ENCODE measurements at regions not wholly inside any gene's neighbourhood (a gene's known extent, or its start where the extent isn't known, plus 50 kb on each side); places are given as distances from the start of the nearest gene placed in this dataset.

DNA sequence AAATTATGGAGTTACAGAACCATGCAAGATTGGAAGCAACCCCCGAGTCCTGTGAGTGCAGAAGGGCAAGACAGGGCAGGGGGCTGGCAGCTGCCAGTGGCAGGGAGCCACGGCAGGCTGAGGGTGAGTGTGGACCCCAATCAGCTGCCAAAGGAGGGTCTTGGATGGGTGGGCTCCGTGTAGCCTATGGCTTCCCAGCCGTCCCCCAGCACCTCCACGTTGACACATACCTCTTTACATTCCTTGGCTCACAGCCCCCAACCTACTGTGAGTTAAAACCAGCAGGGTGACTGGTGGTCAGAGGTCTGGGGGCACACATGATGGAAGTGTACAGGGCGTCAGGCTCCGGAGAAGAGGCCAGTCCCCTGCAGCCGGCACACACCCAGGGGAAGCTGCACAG is 60.9 kb upstream of the SALL3 start:
- Histone ChIP-seq H3K4me3 (no peak overlapping the region), H3K36me3 (no peaks in the 10 kb centered on the region), H3K9me3 (no peaks in the 10 kb centered on the region), H3K4me1 (no peaks in the 10 kb centered on the region), H3K27ac (no peak overlapping the region), H3K27me3 (peaks cover 0 to 8% (median 0%) of the 10 kb centered on the region in 3 donors)
- WGBS, 2 donors: 78 to 82% methylated on average over 8 of the region's 8 CpGs
- TF ChIP-seq POLR2AphosphoS5 (IDR thresholded peaks at IDR 0.05) (no peak), EP300 (IDR thresholded peaks at IDR 0.05) (no peak), POLR2A (IDR thresholded peaks at IDR 0.05) (no peak)
- TF ChIP-seq, protein P1, sequence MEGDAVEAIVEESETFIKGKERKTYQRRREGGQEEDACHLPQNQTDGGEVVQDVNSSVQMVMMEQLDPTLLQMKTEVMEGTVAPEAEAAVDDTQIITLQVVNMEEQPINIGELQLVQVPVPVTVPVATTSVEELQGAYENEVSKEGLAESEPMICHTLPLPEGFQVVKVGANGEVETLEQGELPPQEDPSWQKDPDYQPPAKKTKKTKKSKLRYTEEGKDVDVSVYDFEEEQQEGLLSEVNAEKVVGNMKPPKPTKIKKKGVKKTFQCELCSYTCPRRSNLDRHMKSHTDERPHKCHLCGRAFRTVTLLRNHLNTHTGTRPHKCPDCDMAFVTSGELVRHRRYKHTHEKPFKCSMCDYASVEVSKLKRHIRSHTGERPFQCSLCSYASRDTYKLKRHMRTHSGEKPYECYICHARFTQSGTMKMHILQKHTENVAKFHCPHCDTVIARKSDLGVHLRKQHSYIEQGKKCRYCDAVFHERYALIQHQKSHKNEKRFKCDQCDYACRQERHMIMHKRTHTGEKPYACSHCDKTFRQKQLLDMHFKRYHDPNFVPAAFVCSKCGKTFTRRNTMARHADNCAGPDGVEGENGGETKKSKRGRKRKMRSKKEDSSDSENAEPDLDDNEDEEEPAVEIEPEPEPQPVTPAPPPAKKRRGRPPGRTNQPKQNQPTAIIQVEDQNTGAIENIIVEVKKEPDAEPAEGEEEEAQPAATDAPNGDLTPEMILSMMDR (IDR thresholded peaks at IDR 0.05): no peak
- intact Hi-C loops (cut with DNase I): no loop called here
- DNase-seq: peak; percentile 39

DNA sequence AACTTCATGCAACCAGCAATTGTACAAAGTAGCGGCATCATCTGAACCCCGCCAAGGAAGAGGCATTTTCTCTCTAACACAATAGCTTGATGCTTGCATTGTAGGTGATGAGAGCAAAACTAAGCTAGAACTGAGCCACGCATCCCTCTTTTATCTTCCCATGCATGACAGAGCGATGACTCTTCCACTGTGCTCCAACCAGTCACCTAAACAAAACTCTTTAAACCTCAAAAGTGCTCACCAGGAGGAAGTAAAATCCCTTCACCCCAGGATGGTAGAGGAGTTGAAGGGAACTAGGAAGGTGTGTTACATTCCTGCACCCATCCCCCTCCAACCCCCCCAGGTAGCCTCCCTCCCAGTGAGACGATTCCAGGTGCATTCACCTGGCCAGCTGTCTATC is 59.7 kb upstream of the SALL3 start:
- Histone ChIP-seq H3K27me3 (no peaks in the 10 kb centered on the region), H3K27ac (no peak overlapping the region), H3K36me3 (no peaks in the 10 kb centered on the region), H3K4me1 (no peaks in the 10 kb centered on the region), H3K9me3 (no peaks in the 10 kb centered on the region), H3K4me3 (no peak overlapping the region)
- intact Hi-C loops (cut with DNase I): no loop called here
- 85 to 91% methylated on average over 5 of the region's 5 CpGs for WGBS, 2 donors
- TF ChIP-seq, protein P1 (IDR thresholded peaks at IDR 0.05): no peak
- no peak for TF ChIP-seq EP300 (IDR thresholded peaks at IDR 0.05)
- no peak for TF ChIP-seq POLR2A (IDR thresholded peaks at IDR 0.05)
- TF ChIP-seq POLR2AphosphoS5 (IDR thresholded peaks at IDR 0.05): no peak
- no peak for DNase-seq

DNA sequence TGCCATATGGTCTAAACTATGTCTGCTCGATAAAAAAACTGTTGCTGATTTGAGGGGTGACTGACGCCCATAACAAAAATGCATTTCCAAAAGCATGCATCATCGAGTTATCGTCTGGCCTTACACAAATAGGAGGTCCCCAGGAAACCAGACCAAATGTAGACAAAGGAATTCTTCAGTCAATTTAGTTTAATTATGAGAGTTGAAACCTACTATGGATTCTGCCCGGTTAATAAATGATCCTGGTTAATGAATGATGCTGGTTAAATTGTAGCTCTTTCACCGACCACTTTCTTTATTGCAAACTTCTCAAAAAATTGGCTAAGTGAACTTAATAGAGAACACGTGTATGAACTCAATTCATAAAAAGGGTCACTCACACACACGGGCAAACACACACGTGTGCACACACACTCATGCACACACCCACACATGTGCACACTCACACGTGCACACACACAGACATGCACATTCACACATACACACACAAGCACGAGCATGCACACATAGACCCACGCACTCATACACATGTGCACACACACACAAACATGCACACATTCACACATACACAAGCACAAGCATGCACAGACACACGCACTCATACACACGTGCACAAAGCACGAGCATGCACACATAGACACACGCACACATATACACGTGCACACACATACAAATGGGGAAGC is 59.0 kb upstream of the SALL3 start:
- no peaks in the 10 kb centered on the region for H3K36me3 ChIP-seq
- TF ChIP-seq, protein P1 (IDR thresholded peaks at IDR 0.05): no peak
- no peak for TF ChIP-seq POLR2AphosphoS5 (IDR thresholded peaks at IDR 0.05)
- TF ChIP-seq EP300 (IDR thresholded peaks at IDR 0.05): no peak
- no peak for TF ChIP-seq POLR2A (IDR thresholded peaks at IDR 0.05)
- intact Hi-C loops (cut with DNase I): no loop called here
- H3K4me1 ChIP-seq: no peaks in the 10 kb centered on the region
- no peaks in the 10 kb centered on the region for H3K9me3 ChIP-seq
- WGBS, 2 donors: 72 to 86% methylated on average over 17 of the region's 17 CpGs
- no peak for DNase-seq
- H3K27me3 ChIP-seq: no peaks in the 10 kb centered on the region
- no peak overlapping the region for H3K27ac ChIP-seq
- no peak overlapping the region for H3K4me3 ChIP-seq

DNA sequence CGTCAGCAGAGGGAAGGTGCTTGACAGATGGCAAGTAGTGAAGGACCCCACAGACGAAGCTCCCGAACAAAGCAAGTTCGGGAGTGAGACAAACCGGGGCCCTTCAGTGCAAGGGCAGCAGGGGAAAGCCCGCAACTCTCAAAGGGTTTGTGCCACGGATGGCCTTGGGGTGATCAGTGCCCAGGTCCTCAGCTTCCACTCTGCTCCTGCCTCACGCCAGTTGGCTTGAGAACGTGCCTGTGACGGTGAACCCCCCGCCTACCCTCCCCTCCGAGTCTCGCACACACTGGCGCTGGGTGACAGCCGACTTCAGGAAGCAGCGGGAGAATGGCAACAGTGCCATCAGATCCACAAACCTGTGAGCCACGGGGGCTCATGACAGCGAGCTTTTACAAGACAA is 56.8 kb upstream of the SALL3 start:
- TF ChIP-seq POLR2AphosphoS5 (IDR thresholded peaks at IDR 0.05) (no peak), POLR2A (IDR thresholded peaks at IDR 0.05) (no peak), EP300 (IDR thresholded peaks at IDR 0.05) (no peak)
- TF ChIP-seq, protein P1 (IDR thresholded peaks at IDR 0.05): no peak
- intact Hi-C loops (cut with DNase I): no loop called here
- Histone ChIP-seq H3K9me3 (no peaks in the 10 kb centered on the region), H3K4me3 (no peak overlapping the region), H3K4me1 (no peaks in the 10 kb centered on the region), H3K27ac (no peak overlapping the region), H3K36me3 (no peaks in the 10 kb centered on the region), H3K27me3 (no peaks in the 10 kb centered on the region)
- DNase-seq: peak; percentile 50
- 88 to 89% methylated on average over 18 of the region's 18 CpGs for WGBS, 2 donors

DNA sequence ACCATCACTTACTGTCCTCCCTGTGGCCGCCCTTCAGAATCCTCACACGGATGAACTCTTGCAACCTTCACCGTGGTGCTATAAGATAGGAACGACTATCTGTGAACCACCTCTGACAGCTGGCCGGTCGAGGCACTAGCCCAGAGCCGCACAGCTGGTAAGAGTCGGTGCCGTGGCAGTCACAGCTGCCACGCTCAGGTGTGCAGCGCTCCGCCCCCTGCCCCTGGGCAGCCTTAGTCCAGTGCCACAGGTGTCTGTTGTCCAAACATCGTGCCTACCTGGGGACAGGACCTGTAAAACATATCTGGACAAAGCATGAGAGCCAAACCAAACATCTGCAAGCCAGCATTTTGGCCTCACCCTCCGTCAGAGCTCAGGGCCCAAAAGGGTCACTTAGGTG is 55.3 kb upstream of the SALL3 start:
- TF ChIP-seq POLR2AphosphoS5 (IDR thresholded peaks at IDR 0.05): no peak
- TF ChIP-seq, protein P1 (IDR thresholded peaks at IDR 0.05): no peak
- no peak for TF ChIP-seq POLR2A (IDR thresholded peaks at IDR 0.05)
- Histone ChIP-seq H3K27ac (no peak overlapping the region), H3K36me3 (no peaks in the 10 kb centered on the region), H3K4me3 (no peak overlapping the region), H3K27me3 (no peaks in the 10 kb centered on the region), H3K4me1 (no peaks in the 10 kb centered on the region), H3K9me3 (no peaks in the 10 kb centered on the region)
- 91% methylated on average over 14 of the region's 14 CpGs for WGBS, 2 donors
- DNase-seq: peak; percentile 53
- intact Hi-C loops (cut with DNase I): no loop called here

Measured in sigmoid colon (tissue), 6 donors.